Activated CD4-positive, alpha-beta T cell treated with anti-CD3 and anti-CD28 coated beads, Interleukin-2, amount 50 U/mL, for 1 hour (primary cell): ENCODE measurements at regions not wholly inside any gene's neighbourhood (a gene's known extent, or its start where the extent isn't known, plus 50 kb on each side); places are given as distances from the start of the nearest gene placed in this dataset.
"Not testable (repeated sequence)": the region's sequence is repeated elsewhere in the genome, so short reads cannot be mapped to it uniquely, and the experiment has no call there.

Source experiments
- DNase-seq: peaks from one replicate; pipeline ENCODE4 v3.0.0-alpha.2; 2020

- no peak for DNase-seq
Measured at GRCh38 chr2:72028996-72029395, 118.7 kb downstream of the CYP26B1 start.

- no peak for DNase-seq
Measured at GRCh38 chr2:72028351-72028995, 119.2 kb downstream of the CYP26B1 start.

- DNase-seq = no peak
Measured at GRCh38 chr2:72027426-72028161, 120.1 kb downstream of the CYP26B1 start.

- DNase-seq = no peak
Measured at GRCh38 chr2:72026819-72027425, 120.7 kb downstream of the CYP26B1 start.

GRCh38 chr2:72024451-72025175 is 123.0 kb downstream of the CYP26B1 start:
- DNase-seq = no peak

- no peak for DNase-seq
Measured at GRCh38 chr2:72023678-72024390, 123.8 kb downstream of the CYP26B1 start.

- not testable (repeated sequence) for DNase-seq
Measured at GRCh38 chr2:72021371-72021770, 126.3 kb downstream of the CYP26B1 start.

GRCh38 chr2:72015266-72015665 is 132.4 kb downstream of the CYP26B1 start:
- DNase-seq = no peak

GRCh38 chr2:72014831-72015230 is 132.8 kb downstream of the CYP26B1 start:
- no peak for DNase-seq

- DNase-seq = no peak
Measured at GRCh38 chr2:72013726-72014125, 133.9 kb downstream of the CYP26B1 start.

- no peak for DNase-seq
Measured at GRCh38 chr2:72012886-72013574, 134.6 kb downstream of the CYP26B1 start.

- no peak for DNase-seq
Measured at GRCh38 chr2:72011791-72012190, 135.9 kb downstream of the CYP26B1 start.

GRCh38 chr2:72011370-72011689 is 136.3 kb downstream of the CYP26B1 start:
- no peak for DNase-seq

- no peak for DNase-seq
Measured at GRCh38 chr2:72010647-72011369, 136.9 kb downstream of the CYP26B1 start.

GRCh38 chr2:72008608-72009007 is 139.1 kb downstream of the CYP26B1 start:
- DNase-seq = no peak

- DNase-seq = no peak
Measured at GRCh38 chr2:72007402-72007801, 140.3 kb downstream of the CYP26B1 start.

- no peak for DNase-seq
Measured at GRCh38 chr2:72006188-72006736, 141.4 kb downstream of the CYP26B1 start.

- DNase-seq = no peak
Measured at GRCh38 chr2:72004976-72005375, 142.7 kb downstream of the CYP26B1 start.

GRCh38 chr2:72004201-72004915 is 143.3 kb downstream of the CYP26B1 start:
- DNase-seq = no peak

- DNase-seq = no peak
Measured at GRCh38 chr2:72003796-72004195, 143.9 kb downstream of the CYP26B1 start.

- no peak for DNase-seq
Measured at GRCh38 chr2:72003124-72003523, 144.5 kb downstream of the CYP26B1 start.
